Natural killer cell (primary cell): ENCODE measurements at regions not wholly inside any gene's neighbourhood (a gene's known extent, or its start where the extent isn't known, plus 50 kb on each side); places are given as distances from the start of the nearest gene placed in this dataset.

ENCODE experiments used
- ATAC-seq, 3 donors: fragments of 150-1000 bp in 2 of 3; fragments of 200-7000 bp in 1 of 3; cut with Tn5 transposase; 1 replicate in 1 of 3; 2 replicates in 2 of 3; pipeline ENCODE4 v1.10.0; 2021; ENCODE audit warnings: mild to moderate bottlenecking in 2 of 3, moderate library complexity in 2 of 3
- DNase-seq, 2 donors: peaks; one replicate each; pipeline versions ENCODE4 v3.0.0 to v3.0.0-alpha.2; 2013 to 2021; ENCODE audit warnings: mixed read lengths in 1 of 2
- H3K27ac ChIP-seq: one replicate; pipeline ENCODE4 v1.5.1; 2013; ENCODE audit warnings: mild to moderate bottlenecking, low read length
- H3K27me3 ChIP-seq: one replicate; pipeline ENCODE4 v1.6.1; 2013; ENCODE audit warnings: low read length; ENCODE audit not compliant: control insufficient read depth, insufficient read depth
- H3K36me3 ChIP-seq: one replicate; pipeline ENCODE4 v1.6.1; 2013; ENCODE audit warnings: low read length; ENCODE audit not compliant: control insufficient read depth, insufficient read depth
- H3K4me1 ChIP-seq: one replicate; pipeline ENCODE4 v1.6.1; 2013; ENCODE audit warnings: low read length; ENCODE audit not compliant: control insufficient read depth, insufficient read depth
- H3K4me3 ChIP-seq: one replicate; pipeline ENCODE4 v1.5.1; 2013; ENCODE audit warnings: low read length
- H3K9me3 ChIP-seq: one replicate; pipeline ENCODE4 v1.6.1; 2013; ENCODE audit warnings: low read length; ENCODE audit not compliant: control insufficient read depth, insufficient read depth
- H3K27ac Mint-ChIP-seq, 2 donors: one replicate each; pipeline ENCODE4 v1.8.0; 2022; ENCODE audit warnings: mild to moderate bottlenecking in 2 of 2, mixed read lengths in 2 of 2, moderate library complexity in 1 of 2
- H3K27me3 Mint-ChIP-seq, 2 donors: one replicate each; pipeline ENCODE4 v1.8.0; 2022; ENCODE audit warnings: low read depth in 2 of 2, mixed read lengths in 2 of 2
- H3K36me3 Mint-ChIP-seq: one replicate; pipeline ENCODE4 v1.8.0; 2022; ENCODE audit warnings: mixed read lengths
- H3K4me1 Mint-ChIP-seq, 2 donors: one replicate each; pipeline ENCODE4 v1.8.0; 2022; ENCODE audit warnings: mixed read lengths in 2 of 2
- H3K4me3 Mint-ChIP-seq: one replicate; pipeline ENCODE4 v1.8.0; 2022; ENCODE audit warnings: mild to moderate bottlenecking, moderate library complexity, mixed read lengths
- H3K9me3 Mint-ChIP-seq, 2 donors: one replicate each; pipeline ENCODE4 v1.8.0; 2022; ENCODE audit warnings: mixed read lengths in 2 of 2
- CTCF ChIP-seq: fragments of 200-600 bp; IDR thresholded peaks from one replicate; pipeline ENCODE4 v1.8.0; 2022; ENCODE audit warnings: antibody characterized with exemption
- WGBS: methylation state at CpG from one replicate; pipeline ENCODE4 v1.1.7; 2013; ENCODE audit warnings: missing lambda C conversion rate; ENCODE audit not compliant: insufficient coverage; 5-methylcytosine and 5-hydroxymethylcytosine counted together
- intact Hi-C: fragments of 100-400 bp; cut with micrococcal nuclease; formaldehyde crosslinking; loops from one replicate; pipeline ENCODE4 v1.14.2; 2022

GRCh38 chr19:7410946-7411345, 62.2 kb downstream of the ARHGEF18 start:
- no peak overlapping the region for H3K4me3 ChIP-seq
- no peak overlapping the region for H3K27ac ChIP-seq
- TF ChIP-seq CTCF = no peak
- H3K9me3 Mint-ChIP-seq = no peaks in the 10 kb centered on the region
- H3K9me3 ChIP-seq = no peaks in the 10 kb centered on the region
- peaks cover under 1% of the 10 kb centered on the region for H3K36me3 ChIP-seq
- H3K4me1 ChIP-seq = no peaks in the 10 kb centered on the region
- WGBS = 100% methylated on average over 1 of the region's 1 CpG
- intact Hi-C loops = no loop called here
- no peaks in the 10 kb centered on the region for H3K27me3 Mint-ChIP-seq
- no peaks in the 10 kb centered on the region for H3K36me3 Mint-ChIP-seq
- no peaks in the 10 kb centered on the region for H3K27me3 ChIP-seq
- H3K4me1 Mint-ChIP-seq = peaks cover 12 to 38% of the 10 kb centered on the region in 2 donors
- peak overlapping the region in 1 of 2 donors; percentile 57 for H3K27ac Mint-ChIP-seq
- ATAC-seq (no peak), DNase-seq (no peak)
- no peak overlapping the region for H3K4me3 Mint-ChIP-seq

GRCh38 chr19:7413629-7414028, 64.9 kb downstream of the ARHGEF18 start:
- Mint-ChIP-seq H3K36me3 (no peaks in the 10 kb centered on the region), H3K9me3 (no peaks in the 10 kb centered on the region), H3K4me3 (no peak overlapping the region), H3K27ac (no peak overlapping the region), H3K4me1 (peaks cover 21 to 46% of the 10 kb centered on the region in 2 donors), H3K27me3 (no peaks in the 10 kb centered on the region)
- TF ChIP-seq CTCF = no peak
- no peaks in the 10 kb centered on the region for H3K27me3 ChIP-seq
- WGBS = 94% methylated on average over 5 of the region's 6 CpGs
- H3K4me3 ChIP-seq = no peak overlapping the region
- intact Hi-C loops = no loop called here
- DNase-seq = no peak
- H3K27ac ChIP-seq = no peak overlapping the region
- peaks cover 4% of the 10 kb centered on the region for H3K36me3 ChIP-seq
- no peaks in the 10 kb centered on the region for H3K9me3 ChIP-seq
- H3K4me1 ChIP-seq = no peaks in the 10 kb centered on the region
- ATAC-seq = no peak

DNA sequence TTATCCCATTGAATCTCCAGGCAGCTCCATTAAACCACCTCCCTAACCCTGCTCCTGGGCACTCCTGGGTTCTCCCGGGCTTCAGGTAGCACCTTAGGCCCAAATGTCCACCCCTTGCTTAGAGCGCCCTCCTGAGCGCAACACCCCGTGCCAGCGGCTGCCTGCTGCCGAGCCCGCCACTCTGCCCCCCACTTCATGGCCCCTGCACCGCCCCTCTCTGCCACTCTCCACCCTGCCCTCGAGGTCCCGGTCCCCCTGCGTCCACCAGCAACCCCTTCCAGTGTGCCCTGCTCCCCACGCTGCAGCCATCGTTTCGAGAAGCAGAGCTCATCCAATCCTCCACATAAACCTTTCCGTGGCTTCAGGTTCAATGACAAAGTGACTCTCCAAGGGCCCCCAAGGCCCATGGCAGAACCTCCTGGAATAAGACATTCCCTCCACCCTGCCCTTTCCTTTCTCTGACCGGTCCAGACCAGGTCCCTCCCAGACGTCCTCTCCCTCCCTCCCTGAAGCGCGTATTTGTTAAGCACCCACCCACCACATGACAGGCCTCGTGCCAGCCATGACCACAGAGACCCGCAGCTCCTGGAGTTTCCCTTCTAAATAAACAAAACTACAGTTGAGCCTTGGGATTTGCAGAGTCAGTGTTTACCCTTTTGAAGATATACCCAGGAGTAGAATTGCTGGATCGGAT, 66.6 kb downstream of the ARHGEF18 start:
- H3K27ac Mint-ChIP-seq = peak overlapping the region; percentile 11 to 59
- intact Hi-C loops = no loop called here
- H3K4me1 Mint-ChIP-seq = peaks cover 28 to 59% of the 10 kb centered on the region in 2 donors
- H3K36me3 Mint-ChIP-seq = no peaks in the 10 kb centered on the region
- no peak overlapping the region for H3K4me3 Mint-ChIP-seq
- no peak for ATAC-seq
- 78% methylated on average over 22 of the region's 22 CpGs for WGBS
- no peak for TF ChIP-seq CTCF
- H3K9me3 ChIP-seq = no peaks in the 10 kb centered on the region
- no peak for DNase-seq
- H3K4me1 ChIP-seq = no peaks in the 10 kb centered on the region
- H3K36me3 ChIP-seq = peaks cover 4% of the 10 kb centered on the region
- no peak overlapping the region for H3K4me3 ChIP-seq
- H3K27ac ChIP-seq = no peak overlapping the region
- H3K27me3 ChIP-seq = no peaks in the 10 kb centered on the region
- no peaks in the 10 kb centered on the region for H3K27me3 Mint-ChIP-seq
- no peaks in the 10 kb centered on the region for H3K9me3 Mint-ChIP-seq

GRCh38 chr19:7415857-7416371, 67.2 kb downstream of the ARHGEF18 start:
- Mint-ChIP-seq H3K4me1 (peaks cover 28 to 64% of the 10 kb centered on the region in 2 donors), H3K36me3 (no peaks in the 10 kb centered on the region), H3K4me3 (no peak overlapping the region), H3K27me3 (no peaks in the 10 kb centered on the region), H3K9me3 (no peaks in the 10 kb centered on the region), H3K27ac (peak overlapping the region in 1 of 2 donors; percentile 59)
- no peak overlapping the region for H3K4me3 ChIP-seq
- intact Hi-C loops = no loop called here
- no peaks in the 10 kb centered on the region for H3K27me3 ChIP-seq
- 97% methylated on average over 8 of the region's 11 CpGs for WGBS
- peaks cover 8% of the 10 kb centered on the region for H3K36me3 ChIP-seq
- no peak for DNase-seq
- no peak for TF ChIP-seq CTCF
- H3K9me3 ChIP-seq = no peaks in the 10 kb centered on the region
- ATAC-seq = no peak
- H3K27ac ChIP-seq = no peak overlapping the region
- H3K4me1 ChIP-seq = no peaks in the 10 kb centered on the region
